HG03520 (cell line): ENCODE measurements at regions not wholly inside any gene's neighbourhood (a gene's known extent, or its start where the extent isn't known, plus 50 kb on each side); places are given as distances from the start of the nearest gene placed in this dataset.

Source experiments
- ATAC-seq: cut with Tn5 transposase; IDR thresholded peaks from one replicate; pipeline ENCODE4 v1.9.1; 2021; ENCODE audit warnings: mild to moderate bottlenecking, moderate library complexity; ENCODE audit not compliant: unreplicated experiment

GRCh38 chr13:40069173-40070044 lies 413.9 kb downstream of the COG6 start:
- ATAC-seq = no peak

DNA sequence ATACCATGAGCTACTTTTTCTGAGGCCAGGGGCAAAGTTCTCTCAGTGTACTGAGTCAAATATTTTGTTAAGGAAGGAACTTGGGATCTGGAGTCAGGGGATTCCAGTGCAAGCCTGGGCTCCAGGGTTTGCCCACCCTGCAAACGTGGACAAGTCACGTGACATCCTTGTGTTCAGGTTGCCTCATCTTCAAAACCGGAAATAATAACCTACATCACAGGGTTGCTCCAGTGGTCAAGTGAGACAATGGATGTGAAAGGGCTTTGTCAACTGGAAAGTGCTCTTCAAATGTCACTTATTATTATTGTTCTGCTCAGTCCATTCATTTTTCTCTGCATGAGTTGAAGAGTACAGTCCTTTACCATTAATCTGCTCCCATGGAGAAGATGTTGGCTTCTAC lies 414.9 kb downstream of the COG6 start:
- ATAC-seq = no peak

- no peak for ATAC-seq
These were observed 417.2 kb downstream of the COG6 start for GRCh38 chr13:40072663-40073120.

- ATAC-seq = no peak
These were observed 418.9 kb downstream of the COG6 start for GRCh38 chr13:40074338-40074737.

GRCh38 chr13:40075281-40075680 lies 419.8 kb downstream of the COG6 start:
- ATAC-seq = no peak

DNA sequence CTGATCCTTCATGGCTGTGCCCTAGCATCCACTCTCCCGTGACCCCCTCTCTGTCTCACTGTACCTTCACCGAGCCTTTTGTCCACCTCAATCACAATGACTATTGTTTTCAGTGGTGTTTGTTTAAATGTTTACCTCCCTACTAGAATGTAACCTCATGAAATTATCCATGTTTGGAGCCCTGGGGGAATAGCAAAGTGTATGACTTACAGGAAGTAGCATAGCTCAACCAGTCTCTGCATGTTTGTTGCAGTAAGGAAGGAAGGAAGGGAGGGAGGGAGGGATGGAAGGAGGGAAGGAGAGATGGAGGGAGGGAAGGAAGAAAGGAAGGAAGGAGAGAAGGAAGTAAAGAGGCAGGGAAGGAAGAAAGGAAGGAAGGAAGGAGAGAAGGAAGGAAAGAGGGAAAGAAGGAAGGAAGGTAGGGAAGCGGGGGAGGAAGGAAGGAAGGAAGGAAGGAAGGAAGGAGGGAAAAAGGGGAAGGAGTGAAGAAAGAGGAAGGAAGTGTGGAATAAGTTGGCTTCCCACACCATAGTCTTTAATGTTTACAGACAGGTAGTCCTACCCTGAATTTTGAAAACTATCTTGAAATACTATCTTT lies 421.4 kb downstream of the COG6 start:
- no peak for ATAC-seq

DNA sequence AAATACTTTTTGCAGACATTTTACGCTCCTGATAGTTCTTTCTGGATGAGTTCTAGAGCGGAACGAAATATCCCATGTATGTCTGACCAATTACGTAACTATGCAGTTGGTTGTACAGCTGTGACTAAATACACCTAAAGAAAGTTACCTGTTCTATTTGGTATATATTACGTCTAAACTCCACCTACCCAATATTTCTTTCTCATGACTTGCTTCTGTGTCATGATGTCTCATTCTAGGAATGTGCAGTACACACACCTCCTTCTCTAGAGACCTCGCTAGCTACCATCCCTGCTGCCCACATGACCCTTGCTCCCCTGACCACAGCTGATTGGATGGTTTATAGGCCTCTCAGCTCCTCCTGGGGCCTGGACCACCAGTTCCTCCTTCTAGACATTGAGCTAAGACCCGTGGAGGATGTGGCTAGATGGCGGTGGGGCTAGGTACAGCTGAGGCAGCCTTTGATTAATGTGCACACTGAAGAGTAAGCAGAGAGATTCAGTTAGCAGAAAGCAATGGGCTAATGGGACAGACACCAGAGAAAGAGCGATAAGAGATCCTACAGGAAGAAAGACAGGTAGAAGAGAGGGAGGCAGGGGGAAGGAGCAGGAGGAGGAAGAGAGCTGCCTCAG lies 422.1 kb downstream of the COG6 start:
- no peak for ATAC-seq

- no peak for ATAC-seq
These were observed 424.3 kb downstream of the COG6 start for GRCh38 chr13:40079721-40080120.

DNA sequence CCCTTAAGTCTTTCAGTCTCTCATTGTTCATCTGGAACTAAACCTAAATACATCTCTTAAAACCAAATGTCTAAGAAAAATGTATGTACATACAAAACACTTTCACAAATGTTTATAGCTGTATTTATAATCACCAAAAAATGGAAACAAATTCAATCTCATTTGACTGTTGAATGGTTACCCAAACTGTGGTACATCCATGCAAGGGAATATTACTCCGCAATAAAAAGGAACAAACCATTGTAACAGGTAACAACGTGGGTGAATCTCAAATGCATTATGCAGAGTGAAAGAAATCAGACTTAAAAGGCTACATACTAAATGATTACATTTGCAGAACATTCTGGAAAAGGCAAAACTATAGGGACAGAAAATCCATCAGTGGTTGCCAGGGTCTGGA lies 425.2 kb downstream of the COG6 start:
- ATAC-seq = no peak

DNA sequence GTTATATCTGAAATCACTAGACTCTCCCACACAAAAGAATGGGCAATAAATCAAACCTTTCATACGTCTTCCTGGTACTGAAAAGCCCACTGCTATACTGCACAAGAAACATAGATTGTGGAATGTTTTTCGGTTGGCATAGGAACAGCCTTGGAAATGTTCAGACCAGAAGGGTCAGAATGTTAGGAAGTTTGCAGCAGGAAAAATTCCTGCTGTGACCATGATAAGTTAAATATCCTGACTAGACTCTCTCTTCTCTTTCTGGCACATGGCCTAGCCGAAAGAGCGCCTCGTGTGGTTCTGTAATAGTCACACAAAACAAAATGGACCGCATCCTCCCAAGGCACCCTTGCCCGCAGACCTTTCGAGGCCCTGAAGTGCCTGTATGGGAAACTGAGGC lies 427.2 kb downstream of the COG6 start:
- ATAC-seq = no peak

GRCh38 chr13:40083841-40084240 lies 428.4 kb downstream of the COG6 start:
- ATAC-seq = no peak

- no peak for ATAC-seq
These were observed 429.5 kb downstream of the COG6 start for GRCh38 chr13:40084934-40085333.

- ATAC-seq = no peak
These were observed 431.9 kb downstream of the COG6 start for GRCh38 chr13:40087091-40088002.

DNA sequence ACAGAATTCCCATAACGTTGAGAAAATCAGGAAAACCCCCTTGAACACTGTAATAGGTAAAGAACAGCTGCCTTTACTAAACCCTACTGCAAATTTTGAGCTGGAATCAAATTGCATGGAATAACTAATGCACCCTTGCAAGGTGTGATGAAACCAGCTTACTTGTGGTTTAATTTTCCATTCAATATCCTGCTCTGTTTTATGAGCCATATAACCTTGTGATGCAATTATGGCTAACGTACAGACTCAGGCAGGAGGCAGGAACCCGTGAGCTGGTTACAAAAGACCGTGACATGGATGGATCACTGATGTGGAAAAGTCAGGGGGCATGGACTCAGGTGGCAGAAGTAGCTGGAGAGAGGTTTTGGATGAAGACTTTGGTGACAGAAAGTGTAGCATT lies 438.6 kb downstream of the COG6 start:
- no peak for ATAC-seq

GRCh38 chr13:40095695-40096356 lies 440.4 kb downstream of the COG6 start:
- no peak for ATAC-seq

DNA sequence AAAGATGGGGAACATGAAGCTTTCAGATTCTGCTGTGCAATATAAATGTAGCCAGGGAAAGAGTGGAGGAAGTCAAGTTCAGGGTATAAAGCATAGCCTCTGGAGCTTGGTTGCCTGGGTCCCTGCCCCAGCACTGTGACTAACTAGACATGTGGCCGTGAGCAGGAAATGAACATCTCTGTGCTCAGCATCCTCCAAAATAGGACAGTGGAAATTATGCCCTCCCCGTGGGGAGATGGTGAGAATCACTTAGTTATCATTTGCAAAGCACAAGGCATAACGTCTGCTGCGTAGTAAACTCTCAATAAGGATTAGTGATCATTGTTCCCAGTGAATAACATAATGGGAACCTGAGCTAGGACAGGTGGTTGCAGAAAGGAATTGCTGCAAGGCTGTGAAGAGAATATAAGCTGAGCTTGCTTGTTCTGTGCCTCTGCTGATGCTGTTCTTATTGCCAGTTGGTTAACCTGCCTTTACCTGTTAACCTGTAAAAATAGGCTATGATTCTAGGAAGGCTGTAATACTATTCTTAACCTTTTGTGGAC lies 441.0 kb downstream of the COG6 start:
- no peak for ATAC-seq

GRCh38 chr13:40098246-40098645 lies 442.8 kb downstream of the COG6 start:
- ATAC-seq = no peak

DNA sequence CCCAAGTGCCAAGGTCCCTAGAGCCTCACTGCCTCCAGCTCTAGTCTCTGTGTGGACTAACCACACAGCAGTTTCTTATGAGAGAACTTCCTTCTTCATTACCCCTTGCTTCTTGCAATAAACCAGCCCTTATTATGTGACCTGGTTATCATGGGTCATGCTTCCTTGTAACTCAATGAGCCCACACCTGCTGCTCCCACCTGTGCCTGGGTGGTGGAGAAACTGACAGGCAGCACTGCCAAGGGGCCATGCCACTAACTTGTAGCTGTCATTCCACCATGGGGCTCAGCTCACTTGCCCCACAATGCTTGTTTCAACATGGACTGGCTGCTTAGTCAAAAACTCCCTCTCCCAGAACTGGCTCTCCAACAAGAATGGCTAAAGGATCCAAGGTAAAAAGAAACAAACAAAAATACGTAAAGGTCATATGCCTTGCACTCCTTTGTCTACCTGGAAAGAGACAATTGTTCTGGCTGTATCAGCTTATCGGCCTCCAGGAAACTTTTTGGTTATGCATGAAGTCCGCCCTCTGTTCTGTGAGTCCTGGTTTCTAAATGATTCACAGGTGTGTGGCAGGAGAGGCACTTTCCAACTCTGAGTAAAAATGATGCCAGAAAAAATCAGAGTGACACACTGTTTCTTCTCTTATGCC lies 446.4 kb downstream of the COG6 start:
- peak; percentile 73 for ATAC-seq

GRCh38 chr13:40102360-40102727 lies 446.9 kb downstream of the COG6 start:
- peak; percentile 5 for ATAC-seq

GRCh38 chr13:40102854-40103253 lies 447.4 kb downstream of the COG6 start:
- ATAC-seq = no peak
